Liver (tissue), 3 donors: ENCODE measurements at regions not wholly inside any gene's neighbourhood (a gene's known extent, or its start where the extent isn't known, plus 50 kb on each side); places are given as distances from the start of the nearest gene placed in this dataset.

Experiments
- ATF3 ChIP-seq: IDR thresholded peaks from 2 replicates; pipeline ENCODE4 v1.6.1; 2016; ENCODE audit warnings: antibody characterized with exemption
- CTCF ChIP-seq: fragments of 150-350 bp; IDR thresholded peaks from 2 replicates; pipeline ENCODE4 v1.5.1; 2017; ENCODE audit warnings: improper control_type of control experiment, low read depth, low read length; ENCODE audit not compliant: missing input control
- EGR1 ChIP-seq, 2 donors: IDR thresholded peaks; 2 replicates each; pipeline ENCODE4 v1.6.1; 2016 to 2018; ENCODE audit warnings: antibody characterized with exemption in 2 of 2, low read depth in 2 of 2
- GABPA ChIP-seq, 2 donors: IDR thresholded peaks in 1 of 2; conservative IDR thresholded peaks in 1 of 2; 2 replicates each; pipeline ENCODE4 v1.6.1; 2016; ENCODE audit warnings: antibody characterized with exemption in 2 of 2, mild to moderate bottlenecking in 1 of 2, moderate library complexity in 1 of 2
- HNF4A ChIP-seq, 2 donors: conservative IDR thresholded peaks; 2 replicates each; pipeline ENCODE4 v1.6.1; 2016; ENCODE audit warnings: antibody characterized with exemption in 2 of 2, mild to moderate bottlenecking in 2 of 2
- JUND ChIP-seq, 2 donors: IDR thresholded peaks; 2 replicates each; pipeline ENCODE4 v1.6.1; 2016; ENCODE audit warnings: antibody characterized with exemption in 2 of 2
- MAX ChIP-seq: IDR thresholded peaks from 2 replicates; pipeline ENCODE4 v1.6.1; 2016; ENCODE audit warnings: antibody characterized with exemption
- RAD21 ChIP-seq, 2 donors: IDR thresholded peaks; 2 replicates each; pipeline ENCODE4 v1.6.1; 2016; ENCODE audit warnings: antibody characterized with exemption in 2 of 2, mild to moderate bottlenecking in 2 of 2
- REST ChIP-seq: IDR thresholded peaks from 2 replicates; pipeline ENCODE4 v1.6.1; 2016; ENCODE audit warnings: antibody characterized with exemption, mild to moderate bottlenecking
- RXRA ChIP-seq, 2 donors: IDR thresholded peaks; 2 replicates each; pipeline ENCODE4 v1.6.1; 2017 to 2018; ENCODE audit warnings: antibody characterized with exemption in 2 of 2, mild to moderate bottlenecking in 1 of 2
- TAF1 ChIP-seq: conservative IDR thresholded peaks from 2 replicates; pipeline ENCODE4 v1.6.1; 2016; ENCODE audit warnings: antibody characterized with exemption, mild to moderate bottlenecking
- YY1 ChIP-seq: IDR thresholded peaks from 2 replicates; pipeline ENCODE4 v1.6.1; 2016; ENCODE audit warnings: antibody characterized with exemption, mild to moderate bottlenecking
- ZBTB33 ChIP-seq: IDR thresholded peaks from 2 replicates; pipeline ENCODE4 v1.6.1; 2016; ENCODE audit warnings: antibody characterized with exemption
- donor health status: healthy.
- donor health status: healthy.

GRCh38 chr6:137315081-137315480 is 95.9 kb upstream of the IFNGR1 start:
- TF ChIP-seq RAD21 (IDR thresholded peaks at IDR 0.05), result no peak
- TF ChIP-seq RXRA (IDR thresholded peaks at IDR 0.05), result no peak
- no peak for TF ChIP-seq ATF3
- no peak for TF ChIP-seq ZBTB33
- TF ChIP-seq YY1, result no peak
- TF ChIP-seq CTCF, result no peak
- TF ChIP-seq EGR1 (IDR thresholded peaks at IDR 0.05; ENCODE audit: low read depth in 2 of 2), result no peak
- no peak for TF ChIP-seq TAF1
- no peak for TF ChIP-seq JUND (IDR thresholded peaks at IDR 0.05)
- TF ChIP-seq GABPA (IDR thresholded peaks at IDR 0.05 in 1 of 2, conservative IDR thresholded peaks at IDR 0.05 in 1 of 2), result no peak
- TF ChIP-seq REST, result no peak
- TF ChIP-seq MAX, result no peak
- no peak for TF ChIP-seq HNF4A (conservative IDR thresholded peaks at IDR 0.05)
